ENCODE measurements at regions not wholly inside any gene's neighbourhood (a gene's known extent, or its start where the extent isn't known, plus 50 kb on each side); places are given as distances from the start of the nearest gene placed in this dataset.

- DNase-seq (no peak), ATAC-seq (no peak)
- Mint-ChIP-seq H3K27me3 (no peaks in the 10 kb centered on the region), H3K36me3 (ENCODE audit: low read depth) (no peaks in the 10 kb centered on the region), H3K4me1 (ENCODE audit: low read depth) (peaks cover 11% of the 10 kb centered on the region), H3K27ac (no peak overlapping the region), H3K9me3 (no peaks in the 10 kb centered on the region), H3K4me3 (no peak overlapping the region)
- ChIA-PET CTCF (no interaction called here), POLR2A (interaction anchor here (1.0 kb wide), 1 partner anchor 12 kb away, joined by 3 read pairs; no protein-coding TSS in a partner anchor)
- intact Hi-C loops (cut with micrococcal nuclease), result no loop called here
- no peak for TF ChIP-seq CTCF (IDR thresholded peaks at IDR 0.05)
Observed at GRCh38 chr3:112765531-112765930, 81.1 kb downstream of the CD200R1L start.

DNA sequence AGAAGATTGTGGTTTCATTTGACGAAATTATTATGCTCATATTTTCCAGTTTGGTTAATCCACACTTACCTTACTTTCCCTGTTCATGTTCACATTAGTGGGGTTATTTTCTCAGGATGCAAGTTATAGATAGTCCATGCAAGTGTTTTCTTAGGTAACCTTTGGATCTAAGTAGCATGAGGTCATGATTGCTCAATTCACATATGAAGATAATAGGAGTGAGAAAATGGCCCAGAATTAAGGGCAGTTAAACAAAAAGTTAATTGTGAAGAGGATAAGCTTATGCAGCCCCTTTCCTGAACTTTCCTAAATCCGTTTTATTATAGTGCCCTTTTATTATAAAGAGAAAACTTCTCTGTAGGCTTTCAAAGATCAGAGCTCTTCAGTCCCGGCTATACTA lies 83.4 kb downstream of the CD200R1L start:
- Mint-ChIP-seq H3K27me3 (no peaks in the 10 kb centered on the region), H3K4me1 (ENCODE audit: low read depth) (peaks cover 3% of the 10 kb centered on the region), H3K36me3 (ENCODE audit: low read depth) (no peaks in the 10 kb centered on the region), H3K4me3 (no peak overlapping the region), H3K9me3 (no peaks in the 10 kb centered on the region), H3K27ac (no peak overlapping the region)
- intact Hi-C loops (cut with micrococcal nuclease), result no loop called here
- ATAC-seq (no peak), DNase-seq (no peak)
- TF ChIP-seq CTCF (IDR thresholded peaks at IDR 0.05), result no peak
- POLR2A ChIA-PET, result no interaction called here
- CTCF ChIA-PET, result no interaction called here

GRCh38 chr3:112761062-112761638 lies 85.5 kb downstream of the CD200R1L start:
- no peak for ATAC-seq
- intact Hi-C loops (cut with micrococcal nuclease), result no loop called here
- TF ChIP-seq CTCF (IDR thresholded peaks at IDR 0.05), result no peak
- no peaks in the 10 kb centered on the region for H3K27me3 Mint-ChIP-seq
- H3K27ac Mint-ChIP-seq, result no peak overlapping the region
- peaks cover 3% of the 10 kb centered on the region for H3K4me1 Mint-ChIP-seq (ENCODE audit: low read depth)
- CTCF ChIA-PET, result interaction anchor here (1.0 to 3.3 kb wide), 4 partner anchors 18 to 274 kb away, joined by 3 to 20 read pairs (median 5); no protein-coding TSS in a partner anchor
- POLR2A ChIA-PET, result no interaction called here
- H3K9me3 Mint-ChIP-seq, result peaks cover 5% of the 10 kb centered on the region
- no peak for DNase-seq
- H3K36me3 Mint-ChIP-seq (ENCODE audit: low read depth), result no peaks in the 10 kb centered on the region
- H3K4me3 Mint-ChIP-seq, result no peak overlapping the region

GRCh38 chr3:112759681-112760080 lies 87.0 kb downstream of the CD200R1L start:
- ChIA-PET CTCF (interaction anchor here (0.8 to 3.3 kb wide), 4 partner anchors 25 to 219 kb away, joined by 3 to 20 read pairs (median 6); no protein-coding TSS in a partner anchor), POLR2A (no interaction called here)
- Mint-ChIP-seq H3K4me3 (no peak overlapping the region), H3K27me3 (no peaks in the 10 kb centered on the region), H3K36me3 (ENCODE audit: low read depth) (no peaks in the 10 kb centered on the region), H3K27ac (no peak overlapping the region), H3K9me3 (peaks cover 5% of the 10 kb centered on the region), H3K4me1 (ENCODE audit: low read depth) (peaks cover 3% of the 10 kb centered on the region)
- no peak for TF ChIP-seq CTCF (IDR thresholded peaks at IDR 0.05)
- intact Hi-C loops (cut with micrococcal nuclease), result no loop called here
- DNase-seq, result no peak
- no peak for ATAC-seq

DNA sequence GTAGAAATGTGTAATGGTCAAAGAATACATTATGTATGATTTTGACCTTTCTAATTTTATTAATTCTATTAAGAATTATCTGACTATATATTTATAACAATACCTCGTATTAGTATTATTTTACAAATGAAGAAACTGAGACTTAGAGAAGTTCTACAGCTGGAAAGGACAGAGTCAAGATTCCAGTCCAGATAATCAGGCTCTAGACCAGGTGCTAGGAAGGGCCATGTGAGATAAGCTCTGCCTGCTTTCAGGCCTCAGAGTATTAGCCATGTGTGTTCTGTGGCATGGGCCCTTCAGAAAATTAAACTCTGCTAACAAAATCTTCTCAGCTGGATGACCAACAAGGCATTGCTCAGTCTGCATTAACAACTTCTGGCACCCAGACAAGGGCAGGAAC lies 87.5 kb downstream of the CD200R1L start:
- TF ChIP-seq CTCF (IDR thresholded peaks at IDR 0.05), result no peak
- Mint-ChIP-seq H3K4me3 (no peak overlapping the region), H3K9me3 (peaks cover 5% of the 10 kb centered on the region), H3K4me1 (ENCODE audit: low read depth) (peaks cover 3% of the 10 kb centered on the region), H3K27ac (no peak overlapping the region), H3K36me3 (ENCODE audit: low read depth) (no peaks in the 10 kb centered on the region), H3K27me3 (no peaks in the 10 kb centered on the region)
- DNase-seq, result no peak
- ChIA-PET CTCF (interaction anchor here (0.8 to 3.3 kb wide), 3 partner anchors 24 to 121 kb away, joined by 3 to 20 read pairs (median 6); no protein-coding TSS in a partner anchor), POLR2A (no interaction called here)
- ATAC-seq, result no peak
- intact Hi-C loops (cut with micrococcal nuclease), result no loop called here
